ENCODE measurements at regions not wholly inside any gene's neighbourhood (a gene's known extent, or its start where the extent isn't known, plus 50 kb on each side); places are given as distances from the start of the nearest gene placed in this dataset.
A peak's percentile ranks its signal among the peaks of the same experiment; 100 is the strongest.
"Not testable (repeated sequence)": the region's sequence is repeated elsewhere in the genome, so short reads cannot be mapped to it uniquely, and the experiment has no call there.

GRCh38 chr7:8360564-8361153, 72.8 kb upstream of the NXPH1 start:
- H3K4me3 ChIP-seq (ENCODE audit: low read length): no peak overlapping the region
- no peak for DNase-seq (ENCODE audit: low read depth)
- no peak for TF ChIP-seq CTCF (IDR thresholded peaks at IDR 0.05; ENCODE audit: insufficient read depth, low read depth, low read length, missing control alignments)

- no peak for TF ChIP-seq CTCF (IDR thresholded peaks at IDR 0.05; ENCODE audit: insufficient read depth, low read depth, low read length, missing control alignments)
- no peak overlapping the region for H3K4me3 ChIP-seq (ENCODE audit: low read length)
- DNase-seq (ENCODE audit: low read depth): no peak
Measured at GRCh38 chr7:8362723-8363369, 70.6 kb upstream of the NXPH1 start.

- DNase-seq (ENCODE audit: low read depth): peak; percentile 58
- H3K4me3 ChIP-seq (ENCODE audit: low read length): no peak overlapping the region
- no peak for TF ChIP-seq CTCF (IDR thresholded peaks at IDR 0.05; ENCODE audit: insufficient read depth, low read depth, low read length, missing control alignments)
Measured at GRCh38 chr7:8363407-8364015, 69.9 kb upstream of the NXPH1 start.

- no peak overlapping the region for H3K4me3 ChIP-seq (ENCODE audit: low read length)
- peak; percentile 36 for DNase-seq (ENCODE audit: low read depth)
- peak; percentile 54 for TF ChIP-seq CTCF (IDR thresholded peaks at IDR 0.05; ENCODE audit: insufficient read depth, low read depth, low read length, missing control alignments)
Measured at GRCh38 chr7:8365499-8366110, 67.8 kb upstream of the NXPH1 start.

GRCh38 chr7:8368007-8368406, 65.4 kb upstream of the NXPH1 start:
- H3K4me3 ChIP-seq (ENCODE audit: low read length); DNase-seq (ENCODE audit: low read depth): not testable (repeated sequence)

GRCh38 chr7:8371742-8372141, 61.7 kb upstream of the NXPH1 start:
- H3K4me3 ChIP-seq (ENCODE audit: low read length): no peak overlapping the region
- no peak for TF ChIP-seq CTCF (IDR thresholded peaks at IDR 0.05; ENCODE audit: insufficient read depth, low read depth, low read length, missing control alignments)
- no peak for DNase-seq (ENCODE audit: low read depth)

GRCh38 chr7:8373851-8374250, 59.6 kb upstream of the NXPH1 start:
- no peak for DNase-seq (ENCODE audit: low read depth)
- no peak for TF ChIP-seq CTCF (IDR thresholded peaks at IDR 0.05; ENCODE audit: insufficient read depth, low read depth, low read length, missing control alignments)

More at GRCh38 chr7:8373851-8374250, 59.6 kb upstream of the NXPH1 start:
- H3K4me3 ChIP-seq (ENCODE audit: low read length): no peak overlapping the region
